Astrocyte of the spinal cord (primary cell): ENCODE measurements at regions not wholly inside any gene's neighbourhood (a gene's known extent, or its start where the extent isn't known, plus 50 kb on each side); places are given as distances from the start of the nearest gene placed in this dataset.

Experiments
- DNase-seq: peaks from one replicate; pipeline ENCODE4 v3.0.0; 2011; ENCODE audit warnings: low read depth, low spot score
- H3K4me3 ChIP-seq: 2 replicates; pipeline ENCODE4 v1.5.1; 2011; ENCODE audit warnings: low read depth, mild to moderate bottlenecking, low read length, moderate library complexity
- CTCF ChIP-seq: IDR thresholded peaks from 2 replicates; pipeline ENCODE4 v1.5.1; 2012; ENCODE audit warnings: low read depth, mild to moderate bottlenecking, low read length, inconsistent platforms
- in situ Hi-C: cut with HindIII; loops from 2 replicates; pipeline ENCODE4 v1.10.0; 2017; ENCODE audit warnings: low sequenced_read_pairs

- no peak overlapping the region for H3K4me3 ChIP-seq
- in situ Hi-C loops, result no loop called here
- DNase-seq, result no peak
- TF ChIP-seq CTCF, result no peak
Measured at GRCh38 chr22:25388866-25389540, 169.6 kb downstream of the CRYBB2 start.

GRCh38 chr22:25389541-25389919 lies 170.1 kb downstream of the CRYBB2 start:
- in situ Hi-C loops, result no loop called here
- no peak for TF ChIP-seq CTCF

GRCh38 chr22:25390297-25391240 lies 171.1 kb downstream of the CRYBB2 start:
- in situ Hi-C loops, result no loop called here
- no peak for DNase-seq
- TF ChIP-seq CTCF, result no peak
- no peak overlapping the region for H3K4me3 ChIP-seq

More at GRCh38 chr22:25389541-25389919, 170.1 kb downstream of the CRYBB2 start:
- no peak for DNase-seq
- H3K4me3 ChIP-seq, result no peak overlapping the region

- TF ChIP-seq CTCF, result no peak
- H3K4me3 ChIP-seq, result no peak overlapping the region
- DNase-seq, result no peak
- in situ Hi-C loops, result no loop called here
Measured at GRCh38 chr22:25392584-25392983, 171.9 kb upstream of the GRK3 start.

DNA sequence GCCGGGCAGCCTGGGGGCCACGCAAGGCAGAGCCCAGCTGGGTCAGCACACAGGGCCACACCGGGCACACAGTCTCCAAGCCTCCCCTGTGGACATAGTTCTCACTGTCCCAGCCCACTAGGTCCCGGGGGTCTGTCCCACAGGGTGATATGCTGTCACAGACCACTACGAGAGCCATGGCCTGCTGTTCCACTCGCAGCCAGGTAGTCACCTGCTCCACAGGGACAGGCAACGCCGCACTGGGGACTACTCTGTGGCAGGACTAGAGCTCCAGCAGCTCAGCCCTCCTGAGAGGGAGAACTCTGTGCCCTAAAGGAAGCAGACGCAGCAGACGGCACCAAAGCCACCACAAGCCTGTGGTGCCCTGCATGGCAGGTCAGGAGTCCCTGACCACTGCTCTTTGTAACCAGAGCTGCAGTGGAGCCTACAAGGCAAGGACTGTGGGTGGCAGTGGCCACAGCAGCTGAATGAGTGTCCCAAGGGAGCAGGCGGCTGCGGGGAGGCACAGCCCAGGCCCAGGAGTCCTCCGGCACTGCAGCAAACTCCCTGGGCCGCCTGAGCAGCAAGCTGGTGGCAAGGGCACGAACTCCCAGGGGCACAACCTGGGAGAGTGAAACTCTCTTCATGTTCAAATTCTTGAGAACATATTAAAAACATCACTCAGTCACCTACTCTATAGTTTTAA lies 171.2 kb upstream of the GRK3 start:
- no peak overlapping the region for H3K4me3 ChIP-seq
- DNase-seq, result no peak
- TF ChIP-seq CTCF, result no peak
- in situ Hi-C loops, result no loop called here

DNA sequence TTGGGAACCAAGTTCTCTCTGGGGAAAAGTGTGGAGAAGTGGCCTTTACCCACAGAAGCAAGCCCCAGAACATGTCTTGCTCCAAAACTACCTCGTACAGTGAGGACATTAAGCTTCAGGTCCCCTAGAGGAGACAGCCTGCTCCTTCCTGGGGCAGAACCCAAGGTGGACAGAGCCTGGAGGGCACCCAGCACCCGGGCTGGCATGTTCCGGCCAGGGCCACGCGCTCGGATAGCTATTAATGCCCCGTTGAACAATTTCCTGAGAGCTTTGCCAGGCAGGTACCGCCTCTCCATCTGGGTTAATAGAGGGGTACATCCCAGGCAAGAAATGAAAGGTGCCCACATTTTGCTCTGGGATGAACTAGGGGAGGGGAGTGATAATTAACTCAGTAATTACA lies 169.0 kb upstream of the GRK3 start:
- TF ChIP-seq CTCF, result no peak
- H3K4me3 ChIP-seq, result no peak overlapping the region
- DNase-seq, result no peak
- in situ Hi-C loops, result no loop called here
